GM18519 (cell line): ENCODE measurements at regions not wholly inside any gene's neighbourhood (a gene's known extent, or its start where the extent isn't known, plus 50 kb on each side); places are given as distances from the start of the nearest gene placed in this dataset.
"Not testable (repeated sequence)": the region's sequence is repeated elsewhere in the genome, so short reads cannot be mapped to it uniquely, and the experiment has no call there.

Experiments
- ATAC-seq: cut with Tn5 transposase; IDR thresholded peaks from one replicate; pipeline ENCODE4 v1.9.1; 2021; ENCODE audit warnings: mild to moderate bottlenecking, moderate library complexity; ENCODE audit not compliant: unreplicated experiment, low FRiP score

DNA sequence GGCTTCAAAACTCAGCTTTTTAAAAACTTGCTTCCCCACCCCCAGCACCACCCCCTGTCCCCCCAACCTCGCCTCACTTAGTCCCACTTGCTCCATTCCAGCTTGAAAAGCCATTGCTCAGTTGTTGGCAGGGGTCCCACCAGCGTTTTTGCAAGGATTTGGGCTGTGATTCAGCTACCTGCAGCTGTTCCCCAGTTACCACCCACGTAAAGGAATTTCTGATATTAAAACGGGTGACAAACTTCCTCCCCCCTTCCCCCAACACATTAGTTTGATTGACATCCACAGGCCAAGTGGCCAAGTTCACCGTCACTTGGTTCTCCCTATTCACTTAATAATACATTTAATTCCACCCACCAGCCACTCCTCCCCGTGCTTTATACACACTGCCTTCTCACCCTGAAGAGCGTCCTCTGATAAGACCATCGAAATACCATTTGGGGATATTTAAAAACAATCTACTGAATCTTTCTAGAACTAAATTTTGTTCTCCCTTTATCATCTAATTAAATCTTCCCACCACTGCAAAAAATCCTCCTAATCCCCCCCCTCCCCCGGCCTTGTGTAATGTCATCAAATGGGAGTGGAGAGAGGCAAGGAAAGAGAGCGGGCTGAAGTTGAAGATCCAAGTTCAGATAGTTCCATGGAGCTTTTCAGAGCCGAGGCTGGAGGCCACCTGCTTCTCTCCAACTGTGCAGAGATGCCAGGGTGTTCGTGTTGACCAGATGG, 55.1 kb downstream of the SOX9 start:
- no peak for ATAC-seq

DNA sequence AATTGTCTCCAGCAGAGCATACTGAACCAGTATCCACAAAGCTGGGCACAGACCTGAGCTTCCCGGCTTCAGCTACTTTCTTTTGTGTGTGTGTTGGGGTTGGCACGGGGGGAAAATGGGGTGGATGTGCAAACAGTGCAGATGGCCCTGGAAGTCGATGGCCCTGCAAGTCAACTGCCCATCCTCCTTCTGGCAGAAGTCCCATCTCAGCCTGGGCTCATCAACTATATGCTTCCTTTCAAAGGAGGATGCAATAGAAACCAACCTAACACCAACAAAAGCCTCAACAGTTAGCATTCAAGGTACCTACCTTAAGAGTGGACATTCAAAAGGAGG, 55.7 kb downstream of the SOX9 start:
- no peak for ATAC-seq

DNA sequence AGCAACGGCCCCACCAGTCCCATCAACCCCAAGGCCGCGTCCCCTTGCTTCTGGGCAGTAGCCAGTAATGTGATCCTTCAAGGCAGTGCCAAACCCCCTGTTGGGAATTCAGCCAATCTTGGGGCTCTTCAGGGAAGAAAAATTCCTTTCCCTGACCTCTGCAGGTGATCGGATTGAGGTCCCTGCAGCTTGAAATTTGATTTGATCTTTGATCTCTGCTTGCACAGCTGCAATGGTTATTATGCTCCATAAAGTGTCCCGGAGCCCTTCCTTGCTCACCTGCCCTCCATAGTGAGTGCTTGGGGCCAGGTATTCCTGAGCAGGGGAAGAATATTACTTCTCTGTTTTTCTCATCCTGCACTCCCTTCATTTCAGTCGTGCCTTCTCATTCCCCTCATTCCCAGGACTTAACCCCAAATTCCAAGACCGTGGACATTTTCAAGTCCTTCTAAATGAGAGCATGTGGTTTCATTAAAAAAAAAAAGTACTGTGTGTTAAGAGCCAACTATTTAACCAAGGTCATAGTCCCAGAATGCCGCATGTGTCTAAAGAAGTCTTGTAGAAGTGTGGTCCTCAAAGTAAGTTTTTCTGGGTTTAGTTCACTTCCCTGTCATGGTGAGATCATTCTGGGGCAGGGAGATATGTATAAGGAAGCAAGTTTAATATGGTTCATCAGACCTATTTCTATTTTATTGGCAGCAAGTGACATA, 56.3 kb downstream of the SOX9 start:
- no peak for ATAC-seq

DNA sequence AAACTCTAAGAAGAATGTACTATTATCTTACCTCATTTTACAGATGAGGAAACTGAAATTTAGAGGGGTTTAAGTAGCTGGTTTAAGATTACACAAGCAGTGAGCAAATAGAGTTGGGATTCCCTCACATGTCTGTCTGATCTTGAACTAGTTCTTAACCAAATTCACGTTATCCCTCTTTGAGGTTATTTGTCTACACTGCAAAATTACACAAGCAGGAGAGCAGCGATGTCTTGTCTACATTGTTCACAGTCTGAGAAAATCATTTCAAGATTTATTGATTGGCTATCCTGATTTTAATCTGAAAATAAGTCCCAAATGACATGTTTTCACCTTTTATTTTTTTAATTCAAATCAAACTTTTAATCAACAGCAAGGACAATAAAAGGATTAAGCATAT, 56.9 kb downstream of the SOX9 start:
- no peak for ATAC-seq

DNA sequence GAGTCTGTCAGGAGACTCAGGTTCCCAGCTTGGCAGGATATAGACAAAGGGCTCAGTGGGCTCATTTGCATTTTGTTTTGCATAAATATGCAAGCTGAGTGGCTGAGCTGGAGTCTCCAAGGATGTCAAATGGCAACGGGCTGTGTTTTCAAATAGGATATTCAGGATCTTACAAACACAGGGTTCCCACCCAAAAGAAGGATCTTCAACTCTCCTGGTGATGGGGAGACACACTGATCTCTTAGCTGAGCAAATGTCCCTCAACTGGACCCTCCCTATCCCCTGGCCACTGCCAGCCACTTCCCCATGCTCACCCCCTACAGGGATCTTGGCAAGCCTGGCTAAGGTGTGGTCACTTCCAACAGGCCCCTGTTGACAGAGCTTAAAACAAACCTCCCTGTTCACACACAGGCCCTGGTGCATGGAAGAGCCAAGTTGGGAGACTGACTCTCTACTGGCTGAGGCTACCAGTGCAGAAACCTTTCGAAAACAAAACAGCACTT, 61.6 kb downstream of the SOX9 start:
- ATAC-seq, result no peak

DNA sequence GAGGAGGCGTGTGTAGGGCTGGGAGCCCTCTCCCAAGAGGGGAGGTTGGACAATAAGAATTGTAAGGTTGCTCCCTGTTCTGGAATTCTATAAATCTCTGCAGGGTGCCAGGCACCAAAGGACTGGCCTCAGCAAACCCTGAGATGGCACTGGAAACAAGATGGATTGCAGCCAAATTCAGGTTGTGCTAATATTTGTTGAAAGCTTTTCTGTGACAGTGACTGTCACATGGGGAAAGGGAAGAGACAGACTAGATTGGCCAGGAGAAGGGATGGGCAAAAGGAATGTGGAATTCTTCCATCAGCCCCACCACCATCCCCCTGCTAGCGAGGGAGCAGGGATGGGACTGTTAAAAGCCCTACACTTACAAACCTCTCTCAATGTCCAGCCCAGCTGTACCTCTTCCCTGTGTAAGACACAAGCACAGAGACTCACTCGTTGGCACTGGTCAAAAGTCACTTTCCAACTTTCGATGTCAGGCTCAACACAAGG, 62.4 kb downstream of the SOX9 start:
- no peak for ATAC-seq

DNA sequence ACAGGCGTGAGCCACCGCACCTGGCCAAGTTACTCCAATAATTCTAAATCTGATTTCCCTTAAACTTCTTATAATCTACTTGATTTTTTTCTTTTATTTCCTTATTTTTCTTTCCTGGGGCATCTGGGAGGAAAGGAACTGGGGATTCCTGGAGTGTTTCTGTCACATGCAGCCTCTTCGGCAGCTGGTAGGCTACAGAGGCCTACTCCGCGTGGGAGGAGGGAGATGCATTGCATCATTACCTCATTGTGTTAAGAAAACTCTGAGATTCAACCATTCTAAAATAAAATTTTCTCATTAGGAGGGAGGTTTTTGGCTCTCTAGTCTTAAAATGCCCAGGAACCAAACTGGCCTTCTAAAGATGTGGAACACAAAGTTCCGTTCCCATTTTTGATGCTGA, 64.0 kb downstream of the SOX9 start:
- no peak for ATAC-seq

DNA sequence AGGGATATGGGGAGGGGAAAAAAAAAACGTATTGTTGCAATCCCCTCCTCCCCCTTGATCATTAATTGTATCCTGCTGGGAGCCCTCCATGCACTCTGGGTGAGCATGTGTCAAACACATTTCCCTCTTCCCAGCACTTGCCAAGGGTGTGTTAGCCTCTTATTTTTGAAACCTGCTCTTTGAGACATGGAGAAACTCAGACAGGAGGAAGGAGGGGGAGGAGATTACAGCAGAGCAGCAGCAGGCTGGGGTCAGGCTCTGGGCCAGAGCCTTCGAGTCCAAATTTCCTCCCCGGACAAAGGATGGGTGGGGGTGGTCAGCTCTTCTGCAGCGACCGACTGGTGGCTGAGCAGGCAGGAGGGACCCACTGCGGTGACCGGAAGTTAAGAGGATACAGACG, 64.7 kb downstream of the SOX9 start:
- no peak for ATAC-seq

DNA sequence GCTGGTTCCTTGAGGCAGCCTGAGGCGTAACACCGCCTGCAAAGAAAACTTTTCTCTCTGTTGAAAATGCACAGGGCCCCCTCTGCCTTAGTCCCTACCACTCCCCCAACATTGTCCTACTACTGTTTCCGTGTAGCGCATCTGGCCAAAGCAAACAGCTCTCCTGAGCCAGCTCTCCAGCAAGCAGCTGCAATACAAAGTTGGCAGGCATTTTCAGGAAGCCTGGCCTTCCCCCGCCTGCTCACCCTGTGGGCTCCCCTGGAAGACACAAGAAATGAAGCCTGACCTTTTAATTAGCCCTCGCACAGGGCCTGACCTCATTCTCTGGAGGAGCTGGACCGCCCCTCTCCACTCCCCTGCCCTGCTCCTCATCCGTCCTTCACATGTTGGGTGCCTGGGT, 66.7 kb downstream of the SOX9 start:
- ATAC-seq, result no peak

DNA sequence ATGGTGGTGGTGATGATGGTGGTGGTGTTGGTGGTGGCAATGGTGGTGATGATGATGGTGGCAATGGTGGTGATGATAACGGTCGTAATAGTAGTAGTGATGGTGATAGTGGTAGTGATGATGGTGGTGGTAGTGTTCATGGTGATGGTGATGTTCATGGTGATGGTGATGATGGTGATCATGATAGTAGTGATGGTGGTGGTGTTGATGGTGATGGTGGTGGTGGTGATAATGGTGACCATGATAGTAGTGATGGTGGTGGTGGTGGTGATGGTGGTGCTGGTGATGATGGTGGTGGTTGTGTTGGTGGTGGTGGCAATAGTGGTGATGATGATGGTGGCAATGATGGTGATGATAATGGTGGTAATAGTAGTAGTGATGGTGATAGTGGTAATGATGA, 68.0 kb downstream of the SOX9 start:
- no peak for ATAC-seq

DNA sequence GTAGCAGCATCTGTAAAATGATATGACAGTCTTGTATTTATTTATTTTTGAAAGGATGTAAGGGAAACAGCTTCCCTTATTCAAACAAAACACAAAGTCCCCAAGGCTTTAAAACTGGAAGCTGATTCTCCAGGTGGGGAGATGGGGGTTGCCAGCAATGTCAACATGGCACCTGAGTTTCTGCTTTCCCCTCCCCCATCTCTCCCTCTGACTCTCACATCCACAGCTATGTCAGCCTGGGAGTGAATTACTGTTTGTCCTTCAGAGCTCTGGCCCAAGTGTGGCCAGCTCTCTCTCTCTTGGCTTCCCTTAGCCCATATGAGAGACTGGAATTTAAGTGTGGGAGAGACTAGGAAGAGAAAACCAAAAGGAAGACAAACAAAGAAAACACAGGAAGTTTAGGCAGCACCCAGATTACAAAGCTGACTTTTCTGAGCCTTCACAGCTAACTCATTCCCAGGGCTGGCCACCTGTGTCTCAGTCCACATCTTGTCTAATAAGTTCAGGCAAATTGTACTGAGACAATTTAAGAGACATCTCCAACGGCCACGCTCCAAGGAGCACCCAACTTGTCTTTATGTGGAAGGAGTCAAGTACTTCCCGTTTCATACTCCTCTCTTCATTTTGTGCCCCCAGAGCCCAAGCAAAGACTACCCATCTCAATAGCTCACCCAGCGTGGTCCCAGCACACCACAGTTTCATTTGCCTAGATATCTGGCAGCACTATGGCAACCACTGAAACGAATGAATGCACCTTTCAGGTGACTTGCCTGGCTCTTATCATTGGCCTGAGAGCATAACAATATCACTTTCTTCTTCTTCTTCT, 69.2 kb downstream of the SOX9 start:
- ATAC-seq, result no peak

DNA sequence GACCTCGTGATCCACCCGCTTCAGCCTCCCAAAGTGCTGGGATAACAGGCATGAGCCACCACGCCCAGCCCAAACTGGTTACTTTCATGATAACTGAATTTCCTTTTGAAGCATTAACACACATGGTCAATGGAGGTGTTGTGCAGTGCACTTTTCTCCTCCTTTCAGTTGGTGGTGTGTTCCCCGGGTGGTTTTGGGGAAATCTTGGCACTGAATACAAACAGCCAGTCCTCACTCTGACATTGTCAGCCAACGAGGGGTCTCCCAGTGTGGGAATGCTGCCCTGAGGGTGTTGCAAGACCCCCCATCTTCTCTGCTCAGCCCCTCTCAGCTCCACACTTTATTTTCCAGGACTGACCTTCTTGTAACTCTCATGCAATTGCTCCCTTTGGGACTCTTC, 70.5 kb downstream of the SOX9 start:
- no peak for ATAC-seq

DNA sequence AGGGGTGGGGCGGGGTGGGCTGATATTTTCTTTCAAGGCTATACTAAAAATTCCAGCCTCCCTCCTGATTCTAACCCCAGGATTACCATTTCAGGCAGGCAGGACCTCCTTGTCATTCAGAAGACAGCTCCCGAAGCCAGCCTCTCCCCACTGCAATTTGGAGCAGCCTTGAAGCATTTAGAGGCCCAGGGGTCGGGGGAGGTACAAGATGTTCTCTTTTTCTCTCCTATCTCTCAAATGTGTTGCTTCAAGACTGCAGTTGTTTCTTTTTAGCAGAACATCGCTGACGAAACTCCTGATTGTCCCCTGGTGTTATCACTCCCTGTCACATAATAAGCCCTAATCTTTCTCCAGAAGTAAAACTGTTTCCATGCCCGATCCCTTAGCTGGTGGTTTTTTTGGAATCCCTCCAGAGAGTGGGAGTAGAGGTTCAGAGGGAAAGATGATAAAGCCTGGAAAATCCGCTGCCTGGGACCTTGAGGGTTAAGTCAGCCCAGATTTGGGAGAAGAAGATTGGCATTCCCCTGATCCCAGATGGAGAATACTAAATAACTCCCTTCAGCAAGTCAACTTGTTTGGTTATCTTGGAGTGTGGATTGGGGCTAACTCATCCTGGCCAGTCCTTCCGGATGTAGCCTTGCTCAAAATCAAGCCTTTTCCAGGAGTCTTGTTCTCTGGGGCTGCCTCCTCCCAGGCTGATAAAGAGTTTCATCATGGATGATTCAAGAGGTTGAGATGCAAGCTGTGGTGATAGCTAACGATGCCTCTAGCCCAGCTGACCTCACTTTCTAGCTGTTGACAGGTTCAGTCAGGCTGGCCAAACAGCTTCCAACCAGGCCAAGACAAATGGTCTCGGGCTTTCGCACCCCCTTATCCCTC, 71.3 kb downstream of the SOX9 start:
- ATAC-seq, result no peak

DNA sequence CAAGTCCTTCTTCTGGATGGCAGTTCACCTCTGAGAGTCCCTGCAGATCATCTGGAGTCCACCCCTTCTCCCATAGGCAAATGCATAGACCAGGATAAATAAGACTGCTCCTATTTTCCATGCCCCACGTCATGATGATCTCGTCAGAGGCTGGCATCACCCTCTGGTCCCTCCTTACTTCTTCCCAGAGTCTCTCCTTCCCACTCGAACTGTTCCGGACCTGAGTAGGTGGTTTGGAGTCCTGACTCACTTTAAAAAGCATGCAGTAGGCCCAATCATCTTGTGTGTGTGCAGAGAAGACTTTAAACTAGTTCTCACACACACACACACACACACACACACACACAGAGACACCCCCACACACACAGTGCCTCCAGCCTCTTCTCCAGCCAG, 72.0 kb downstream of the SOX9 start:
- ATAC-seq, result no peak

DNA sequence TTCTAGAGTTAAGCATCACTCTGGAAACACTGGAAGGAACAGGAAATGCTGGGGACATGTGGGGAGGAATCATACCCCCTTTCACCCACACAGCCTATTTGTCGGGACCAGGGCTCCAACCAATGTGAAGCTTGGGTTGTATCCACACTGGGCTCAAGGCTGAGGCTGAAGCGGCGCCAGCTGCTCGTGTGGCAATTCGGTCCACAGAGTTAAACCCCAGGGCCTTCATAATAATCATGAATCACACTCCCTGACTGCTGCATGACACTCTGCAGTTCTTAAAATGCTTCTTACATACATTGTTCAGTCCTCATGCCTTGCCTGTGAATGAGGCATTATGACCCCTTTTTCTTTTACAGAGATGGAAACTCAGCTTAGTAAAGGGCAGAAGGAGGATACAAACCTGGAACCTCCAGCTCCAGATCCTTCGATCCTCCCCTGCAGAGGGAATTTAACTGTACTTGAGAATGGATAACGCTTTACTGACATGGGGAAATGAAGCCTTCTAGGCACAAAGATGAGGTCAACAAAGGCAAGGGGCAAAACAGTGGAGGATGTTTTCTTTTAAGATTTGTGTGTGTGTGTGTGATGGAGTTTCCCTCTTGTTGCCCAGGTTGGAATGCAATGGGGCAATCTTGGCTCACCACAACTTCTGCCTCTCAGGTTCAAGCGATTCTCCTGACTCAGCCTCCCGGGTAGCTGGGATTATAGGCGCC, 72.7 kb downstream of the SOX9 start:
- no peak for ATAC-seq

DNA sequence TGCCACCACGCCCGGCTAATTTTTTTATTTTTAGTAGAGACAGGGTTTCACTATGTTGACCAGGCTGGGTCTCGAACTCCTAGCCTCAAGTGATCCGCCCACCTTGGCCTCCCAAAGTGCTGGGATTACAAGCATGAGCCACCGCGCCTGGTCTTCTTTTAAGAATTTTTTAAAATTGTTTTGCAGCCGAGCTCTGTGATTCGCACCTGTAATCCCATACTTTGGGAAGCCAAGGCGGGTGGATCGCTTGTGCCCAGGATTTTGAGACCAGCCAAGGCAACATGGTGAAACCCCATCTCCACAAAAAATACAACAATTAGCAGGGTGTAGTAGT, 73.3 kb downstream of the SOX9 start:
- ATAC-seq, result not testable (repeated sequence)

DNA sequence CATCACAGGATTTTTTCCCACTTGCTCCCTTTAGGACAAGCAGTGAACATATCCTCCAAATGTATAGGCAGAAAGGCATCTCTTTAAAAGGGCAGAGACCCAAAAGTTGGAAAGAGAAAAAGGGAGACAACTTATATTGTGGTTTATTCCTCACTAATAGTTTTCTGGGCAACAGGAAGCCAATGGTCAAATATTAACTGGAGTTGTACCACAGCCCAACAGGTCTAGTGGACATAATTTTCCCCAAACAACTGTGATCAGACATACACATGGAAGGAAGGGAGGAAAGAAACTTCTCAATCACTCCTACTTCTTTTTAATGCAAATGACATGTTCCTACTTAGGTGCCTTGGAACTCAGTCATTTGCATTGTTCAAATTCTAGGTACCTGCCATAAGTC, 78.4 kb downstream of the SOX9 start:
- no peak for ATAC-seq

DNA sequence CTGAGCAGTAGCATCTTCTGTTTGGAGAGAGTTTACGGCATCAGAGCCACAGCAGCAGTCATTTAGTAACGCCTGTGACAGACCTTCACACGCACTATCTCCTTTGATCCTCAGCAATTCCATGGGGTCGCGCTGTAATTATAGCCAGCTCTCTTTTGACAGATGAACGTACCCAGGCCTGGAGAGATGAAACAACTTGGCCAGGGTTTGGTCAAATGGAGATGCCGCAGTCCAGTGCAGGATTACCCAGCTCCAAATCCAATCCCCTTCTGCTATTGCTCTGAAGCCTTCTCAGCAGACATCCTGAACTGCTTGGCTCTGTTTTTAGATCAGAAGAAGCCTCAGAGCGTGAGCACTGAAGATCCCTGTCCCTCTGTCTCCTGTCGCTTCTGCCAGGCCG, 83.9 kb downstream of the SOX9 start:
- ATAC-seq, result no peak

DNA sequence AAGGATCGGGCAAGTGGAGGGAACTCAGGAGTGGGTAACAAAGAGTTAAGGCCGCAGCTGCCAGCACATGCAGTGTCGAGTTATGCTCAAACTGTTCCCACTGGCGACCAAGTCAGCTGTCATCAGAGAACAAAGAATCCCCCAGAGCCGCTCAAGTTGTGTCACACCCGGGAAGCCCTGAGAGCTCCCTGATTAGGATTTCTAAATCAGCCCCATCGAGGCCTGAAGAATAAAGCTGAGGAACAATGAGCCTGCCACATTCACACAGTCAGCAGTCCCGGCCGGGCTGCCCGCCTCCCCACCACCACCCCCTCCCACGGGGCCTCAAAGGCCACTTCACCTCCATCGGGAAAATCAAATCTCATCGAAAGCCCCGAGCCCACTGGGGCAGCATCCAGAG, 84.5 kb downstream of the SOX9 start:
- no peak for ATAC-seq

DNA sequence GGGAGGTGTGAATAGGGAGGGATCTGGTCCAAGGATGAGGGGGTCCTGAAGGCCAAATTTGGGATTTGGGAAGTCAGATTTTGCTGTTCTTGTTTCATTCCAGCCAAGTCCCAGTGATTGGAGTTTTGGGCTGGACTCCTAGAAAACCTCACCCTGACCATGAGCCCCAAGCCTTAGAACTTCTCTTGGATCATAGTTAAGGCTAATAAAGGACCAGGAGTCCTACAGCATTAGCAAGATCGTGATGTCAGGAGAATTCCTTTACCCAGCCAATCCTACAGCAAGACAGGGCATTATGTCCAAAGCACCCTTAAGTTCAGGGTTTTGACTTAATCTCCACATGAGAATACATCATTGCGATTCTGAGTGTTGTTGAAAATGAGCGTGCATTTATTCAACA, 85.0 kb downstream of the SOX9 start:
- ATAC-seq, result no peak
